Lung (tissue), 11 donors: ENCODE measurements at regions not wholly inside any gene's neighbourhood (a gene's known extent, or its start where the extent isn't known, plus 50 kb on each side); places are given as distances from the start of the nearest gene placed in this dataset.
"Not testable (repeated sequence)": the region's sequence is repeated elsewhere in the genome, so short reads cannot be mapped to it uniquely, and the experiment has no call there.

Source experiments
- ATAC-seq: fragments of 200-7000 bp; cut with Tn5 transposase; one replicate; pipeline ENCODE4 v1.9.1; 2020; ENCODE audit warnings: moderate number of reproducible peaks; ENCODE audit not compliant: insufficient read depth, low FRiP score
- DNase-seq, 3 donors: peaks; one replicate each; pipeline ENCODE4 v3.0.0-alpha.2; 2013 to 2017
- H3K27ac ChIP-seq, 2 donors: one replicate each; pipeline ENCODE4 v1.5.1; 2013; ENCODE audit warnings: mild to moderate bottlenecking in 2 of 2, moderate library complexity in 2 of 2, control low read depth in 1 of 2, inconsistent platforms in 1 of 2, low read depth in 1 of 2, low read length in 1 of 2
- H3K27me3 ChIP-seq, 3 donors: one replicate each; pipeline ENCODE4 v1.5.1; 2013; ENCODE audit warnings: low read length in 2 of 3; ENCODE audit not compliant: control insufficient read depth in 3 of 3, insufficient read depth in 3 of 3
- H3K36me3 ChIP-seq, 4 donors: one replicate each; pipeline ENCODE4 v1.5.1; 2013; ENCODE audit warnings: low read length in 4 of 4, mild to moderate bottlenecking in 1 of 4, moderate library complexity in 1 of 4; ENCODE audit not compliant: control insufficient read depth in 4 of 4, insufficient read depth in 4 of 4
- H3K4me1 ChIP-seq, 5 donors: one replicate each; pipeline ENCODE4 v1.5.1; 2013; ENCODE audit warnings: low read length in 5 of 5, mild to moderate bottlenecking in 2 of 5, moderate library complexity in 1 of 5; ENCODE audit not compliant: control insufficient read depth in 5 of 5, insufficient read depth in 5 of 5
- H3K4me3 ChIP-seq: one replicate; pipeline ENCODE4 v1.5.1; 2013; ENCODE audit warnings: mild to moderate bottlenecking, control low read depth, moderate library complexity
- H3K9ac ChIP-seq, 2 donors: one replicate each; pipeline ENCODE4 v1.5.1; 2013; ENCODE audit warnings: low read length in 2 of 2, control low read depth in 1 of 2; ENCODE audit not compliant: insufficient read depth in 1 of 2
- H3K9me3 ChIP-seq, 4 donors: one replicate each; pipeline ENCODE4 v1.5.1; 2013; ENCODE audit warnings: low read length in 3 of 4, mild to moderate bottlenecking in 1 of 4, moderate library complexity in 1 of 4; ENCODE audit not compliant: control insufficient read depth in 4 of 4, insufficient read depth in 3 of 4
- CTCF ChIP-seq: IDR thresholded peaks from 2 replicates; pipeline ENCODE4 v1.5.1; 2012; ENCODE audit warnings: mild to moderate bottlenecking; ENCODE audit errors: control extremely low read depth, extremely low read depth
- WGBS, 2 donors: extraction: QIAGEN DNeasy Blood & Tissue Kit; methylation state at CpG; one replicate each; pipeline ENCODE4 v1.1.7; 2013; 5-methylcytosine and 5-hydroxymethylcytosine counted together
- donor health status: control.
- donor health status: control.
- donor health status: Bipolar disorder and iron deficiency.
- donor health status: healthy.
- donor health status: DM: yes; HTN: yes; CAD: no.

- 64 to 67% methylated on average over 3 of the region's 3 CpGs for WGBS, 2 donors
- Histone ChIP-seq H3K9ac (no peak overlapping the region), H3K27ac (no peak overlapping the region), H3K4me3 (no peak overlapping the region), H3K9me3 (peaks cover 0 to 4% (median 0%) of the 10 kb centered on the region in 4 donors), H3K4me1 (peaks cover 0 to 13% (median 0%) of the 10 kb centered on the region in 5 donors), H3K27me3 (no peaks in the 10 kb centered on the region), H3K36me3 (no peaks in the 10 kb centered on the region)
- TF ChIP-seq CTCF: no peak
- DNase-seq (no peak), ATAC-seq (no peak)
Measured at GRCh38 chr13:97761796-97762540, 191.5 kb upstream of the IPO5 start.

GRCh38 chr13:97766749-97767148, 186.7 kb upstream of the IPO5 start:
- Histone ChIP-seq H3K27ac (no peak overlapping the region), H3K9me3 (peaks cover 0 to 4% (median 0%) of the 10 kb centered on the region in 4 donors), H3K9ac (no peak overlapping the region), H3K27me3 (no peaks in the 10 kb centered on the region), H3K4me1 (no peaks in the 10 kb centered on the region), H3K36me3 (no peaks in the 10 kb centered on the region), H3K4me3 (no peak overlapping the region)
- WGBS, 2 donors: 57 to 72% methylated on average over 1 of the region's 1 CpG
- no peak for TF ChIP-seq CTCF
- ATAC-seq (no peak), DNase-seq (no peak)

- H3K36me3 ChIP-seq: no peaks in the 10 kb centered on the region
- H3K9me3 ChIP-seq: no peaks in the 10 kb centered on the region
- WGBS, 2 donors: 72 to 73% methylated on average over 3 of the region's 3 CpGs
- ATAC-seq (no peak), DNase-seq (no peak)
- no peak overlapping the region for H3K9ac ChIP-seq
- no peaks in the 10 kb centered on the region for H3K4me1 ChIP-seq
- H3K4me3 ChIP-seq: no peak overlapping the region
- no peak for TF ChIP-seq CTCF
- no peak overlapping the region for H3K27ac ChIP-seq
- H3K27me3 ChIP-seq: no peaks in the 10 kb centered on the region
Measured at GRCh38 chr13:97768134-97768533, 185.3 kb upstream of the IPO5 start.

GRCh38 chr13:97770231-97770630, 183.2 kb upstream of the IPO5 start:
- H3K9me3 ChIP-seq, H3K27me3 ChIP-seq, ATAC-seq, DNase-seq, H3K4me1 ChIP-seq, H3K36me3 ChIP-seq, H3K27ac ChIP-seq, H3K9ac ChIP-seq, H3K4me3 ChIP-seq: not testable (repeated sequence)
- WGBS, 2 donors: 95% methylated on average over 5 of the region's 5 CpGs

- DNase-seq, H3K27me3 ChIP-seq, H3K4me1 ChIP-seq, H3K9ac ChIP-seq, H3K36me3 ChIP-seq, H3K4me3 ChIP-seq, ATAC-seq, H3K9me3 ChIP-seq, H3K27ac ChIP-seq: not testable (repeated sequence)
Measured at GRCh38 chr13:97772466-97772865, 181.0 kb upstream of the IPO5 start.

- not testable (repeated sequence) for H3K4me3 ChIP-seq, DNase-seq, ATAC-seq, H3K27ac ChIP-seq, H3K27me3 ChIP-seq, H3K9ac ChIP-seq, H3K9me3 ChIP-seq, H3K4me1 ChIP-seq, H3K36me3 ChIP-seq
- 84 to 87% methylated on average over 34 of the region's 34 CpGs for WGBS, 2 donors
Measured at GRCh38 chr13:97774391-97775100, 178.9 kb upstream of the IPO5 start.
